B cell (primary cell): ENCODE measurements at regions not wholly inside any gene's neighbourhood (a gene's known extent, or its start where the extent isn't known, plus 50 kb on each side); places are given as distances from the start of the nearest gene placed in this dataset.

Experiments
- CTCF ChIP-seq: fragments of 200-600 bp; IDR thresholded peaks from one replicate; pipeline ENCODE4 v1.8.0; 2022; ENCODE audit warnings: antibody characterized with exemption, mild to moderate bottlenecking
- EZH2 ChIP-seq: IDR thresholded peaks from 2 replicates; pipeline ENCODE4 v1.6.1; 2012; ENCODE audit warnings: borderline replicate concordance, low read depth, mild to moderate bottlenecking, moderate library complexity, low read length; ENCODE audit not compliant: insufficient read depth, poor library complexity, severe bottlenecking

- no peak for TF ChIP-seq CTCF
- TF ChIP-seq EZH2: no peak
Observed at GRCh38 chr1:193525411-193525810, 339.0 kb upstream of the B3GALT2 start.
